ENCODE measurements at regions not wholly inside any gene's neighbourhood (a gene's known extent, or its start where the extent isn't known, plus 50 kb on each side); places are given as distances from the start of the nearest gene placed in this dataset.

DNA sequence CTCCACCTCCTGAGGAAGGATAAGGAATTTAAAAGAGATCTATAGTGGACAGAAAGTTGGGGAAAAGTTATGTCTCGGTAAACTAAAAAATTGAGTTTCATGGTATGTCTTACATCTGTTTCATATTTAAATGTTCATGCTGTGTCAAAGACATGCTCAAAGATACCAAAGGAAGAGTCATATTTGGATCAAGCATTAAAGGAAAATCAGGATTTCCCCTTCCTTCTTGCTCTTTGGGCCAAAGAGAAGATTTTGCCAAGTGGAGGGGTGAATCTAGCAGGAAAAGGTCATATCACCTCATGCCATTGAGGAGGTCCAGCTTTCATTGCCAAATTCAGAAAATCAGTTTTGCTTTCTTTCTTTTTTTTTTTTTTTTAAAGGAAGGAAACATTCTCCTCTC is 192.4 kb downstream of the OGFRL1 start:
- TF ChIP-seq, protein P1, sequence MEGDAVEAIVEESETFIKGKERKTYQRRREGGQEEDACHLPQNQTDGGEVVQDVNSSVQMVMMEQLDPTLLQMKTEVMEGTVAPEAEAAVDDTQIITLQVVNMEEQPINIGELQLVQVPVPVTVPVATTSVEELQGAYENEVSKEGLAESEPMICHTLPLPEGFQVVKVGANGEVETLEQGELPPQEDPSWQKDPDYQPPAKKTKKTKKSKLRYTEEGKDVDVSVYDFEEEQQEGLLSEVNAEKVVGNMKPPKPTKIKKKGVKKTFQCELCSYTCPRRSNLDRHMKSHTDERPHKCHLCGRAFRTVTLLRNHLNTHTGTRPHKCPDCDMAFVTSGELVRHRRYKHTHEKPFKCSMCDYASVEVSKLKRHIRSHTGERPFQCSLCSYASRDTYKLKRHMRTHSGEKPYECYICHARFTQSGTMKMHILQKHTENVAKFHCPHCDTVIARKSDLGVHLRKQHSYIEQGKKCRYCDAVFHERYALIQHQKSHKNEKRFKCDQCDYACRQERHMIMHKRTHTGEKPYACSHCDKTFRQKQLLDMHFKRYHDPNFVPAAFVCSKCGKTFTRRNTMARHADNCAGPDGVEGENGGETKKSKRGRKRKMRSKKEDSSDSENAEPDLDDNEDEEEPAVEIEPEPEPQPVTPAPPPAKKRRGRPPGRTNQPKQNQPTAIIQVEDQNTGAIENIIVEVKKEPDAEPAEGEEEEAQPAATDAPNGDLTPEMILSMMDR (IDR thresholded peaks at IDR 0.05), result no peak
- no peak for TF ChIP-seq POLR2A (IDR thresholded peaks at IDR 0.05)

All from thyroid gland (tissue), 4 donors.